HepG2 (cell line): ENCODE measurements at regions not wholly inside any gene's neighbourhood (a gene's known extent, or its start where the extent isn't known, plus 50 kb on each side); places are given as distances from the start of the nearest gene placed in this dataset.
"Not testable (repeated sequence)": the region's sequence is repeated elsewhere in the genome, so short reads cannot be mapped to it uniquely, and the experiment has no call there.

ENCODE experiments used
- ATAC-seq: fragments of 200-7000 bp; cut with Tn5 transposase; 3 replicates; pipeline ENCODE4 v1.9.1; 2020; ENCODE audit warnings: mild to moderate bottlenecking, moderate library complexity
- BruUV-seq: library from RNA; stranded (reverse); fragments of 400-500 nt; replicated peaks from 2 replicates; lab custom pipeline; 2021; lab: Mats Ljungman, UMichigan
- CTCF ChIA-PET: fragments of 300-600 bp; formaldehyde crosslinking; extraction: SDS; loops from one replicate; lab custom pipeline; 2021; ENCODE audit warnings: low total read pairs, inconsistent platforms, low intra/inter-chr PET ratio; lab: Yijun Ruan, JAX
- POLR2A ChIA-PET: fragments of 350-600 bp; sonication (Branson Sonifier 250); formaldehyde crosslinking; loops from one replicate; lab custom pipeline; 2020; ENCODE audit warnings: antibody characterized with exemption, inconsistent platforms; lab: Yijun Ruan, JAX
- DNase-seq: peaks from one replicate; pipeline ENCODE4 v3.0.0-alpha.2; 2015; ENCODE audit warnings: low spot score
- FAIRE-seq: peaks from 3 replicates; lab custom pipeline; 2011; peaks lifted over from hg19 to GRCh38; lab: Jason Lieb, UNC
- H2AFZ ChIP-seq: one replicate; pipeline ENCODE4 v1.6.1; 2011; ENCODE audit warnings: low read length, inconsistent platforms
- H3K27ac ChIP-seq: fragments of 300-600 bp; 3 replicates; pipeline ENCODE4 v1.8.0; 2011; ENCODE audit warnings: mixed run types, mild to moderate bottlenecking, mixed read lengths, low read length, inconsistent platforms; ENCODE audit not compliant: insufficient read depth; ENCODE audit errors: extremely low read length
- H3K27me3 ChIP-seq, 2 experiments: fragments of 200-600 bp in 1 of 2; 2 replicates in 1 of 2; 3 replicates in 1 of 2; pipeline versions ENCODE4 v1.6.0 to v1.8.0; 2011; ENCODE audit warnings: low read length in 2 of 2, mild to moderate bottlenecking in 2 of 2, moderate library complexity in 2 of 2, inconsistent platforms in 1 of 2; ENCODE audit not compliant: insufficient read depth in 2 of 2, control insufficient read depth in 1 of 2
- H3K36me3 ChIP-seq, 2 experiments: fragments of 200-600 bp in 1 of 2; replicated peaks in 1 of 2; 2 replicates in 1 of 2; 3 replicates in 1 of 2; pipeline versions ENCODE4 v1.5.1 to v1.8.0; 2011; ENCODE audit warnings: low read length in 2 of 2, inconsistent platforms in 1 of 2; ENCODE audit not compliant: insufficient read depth in 2 of 2, control insufficient read depth in 1 of 2
- H3K4me1 ChIP-seq: 2 replicates; pipeline ENCODE4 v1.5.1; 2012; ENCODE audit warnings: low read length, inconsistent platforms; ENCODE audit not compliant: insufficient read depth
- H3K4me2 ChIP-seq: 2 replicates; pipeline ENCODE4 v1.6.0; 2011; ENCODE audit warnings: low read depth, low read length, inconsistent platforms
- H3K4me3 ChIP-seq, 3 experiments: fragments of 200-600 bp in 1 of 3; sonication (generic), shearing (Covaris generic) in 1 of 3; replicated peaks in 1 of 3; 2 replicates each; pipeline ENCODE4 v1.5.1; 2011 to 2016; ENCODE audit warnings: low read length in 3 of 3, inconsistent platforms in 2 of 3, low read depth in 2 of 3, mild to moderate bottlenecking in 2 of 3, control low read depth in 1 of 3, mixed read lengths in 1 of 3; ENCODE audit not compliant: insufficient read depth in 1 of 3
- H3K79me2 ChIP-seq: one replicate; pipeline ENCODE4 v1.6.1; 2011; ENCODE audit warnings: low read length, inconsistent platforms; ENCODE audit not compliant: insufficient read depth
- H3K9ac ChIP-seq: 2 replicates; pipeline ENCODE4 v1.6.0; 2011; ENCODE audit warnings: mild to moderate bottlenecking, low read depth, low read length, inconsistent platforms; ENCODE audit not compliant: insufficient read depth
- H3K9me3 ChIP-seq: 2 replicates; pipeline ENCODE4 v1.5.1; 2012; ENCODE audit warnings: mild to moderate bottlenecking, low read length
- H4K20me1 ChIP-seq: 2 replicates; pipeline ENCODE4 v1.6.0; 2011; ENCODE audit warnings: inconsistent platforms, mild to moderate bottlenecking, low read length, moderate library complexity; ENCODE audit not compliant: insufficient read depth
- MAFF ChIP-seq: IDR thresholded peaks from 2 replicates; pipeline ENCODE4 v1.6.1; 2011; ENCODE audit warnings: low read depth, low read length, improper control_type of control experiment
- MAFK ChIP-seq, 2 experiments: IDR thresholded peaks in 1 of 2; conservative IDR thresholded peaks in 1 of 2; 2 replicates each; pipeline ENCODE4 v1.6.1; 2011; ENCODE audit warnings: improper control_type of control experiment in 2 of 2, low read length in 2 of 2
- WGBS: methylation state at CpG from one replicate; pipeline ENCODE4 v1.1.6; 2017; ENCODE audit warnings: low lambda C conversion rate; 5-methylcytosine and 5-hydroxymethylcytosine counted together
- in situ Hi-C: cut with HindIII; loops from 2 replicates; pipeline ENCODE4 v1.10.0; 2017; ENCODE audit warnings: low pct_unique_long_range_greater_than_20kb; ENCODE audit not compliant: extremely low pct_ligation_motif_present
- intact Hi-C: fragments of 100-400 bp; cut with micrococcal nuclease; formaldehyde crosslinking; loops from one replicate; pipeline ENCODE4 v1.10.0; 2022; ENCODE audit not compliant: unreplicated experiment
- TF ChIP-seq, protein P1 (sequence below): sonication (generic); formaldehyde crosslinking; conservative IDR thresholded peaks from 2 replicates; pipeline ENCODE4 v1.8.0; 2022; ENCODE audit warnings: missing genetic modification reagents

DNA sequence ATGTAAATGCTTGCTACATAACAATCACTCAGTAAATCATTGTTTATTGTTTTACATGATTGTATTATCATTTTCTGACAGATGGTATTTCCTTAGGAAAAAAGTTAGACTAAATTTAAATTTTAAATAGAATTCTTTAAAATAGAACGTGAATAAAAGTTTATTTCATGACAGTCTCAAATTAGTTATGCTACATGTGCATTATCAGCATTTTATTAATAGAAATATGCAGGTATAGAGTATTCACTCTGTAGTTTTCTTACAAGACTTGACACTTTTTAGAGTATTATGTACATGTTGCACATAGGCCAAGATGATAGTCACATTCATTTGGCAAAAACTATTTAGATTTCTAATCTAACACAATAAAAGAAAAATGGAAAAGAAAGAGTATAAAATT is 213.3 kb upstream of the SPRY1 start:
- no peak overlapping the region for H3K4me2 ChIP-seq
- ATAC-seq (no peak), DNase-seq (no peak), FAIRE-seq (no peak)
- intact Hi-C loops: no loop called here
- no peaks in the 10 kb centered on the region for H3K36me3 ChIP-seq
- no peaks in the 10 kb centered on the region for H3K4me1 ChIP-seq
- H3K27me3 ChIP-seq: no peaks in the 10 kb centered on the region
- H3K4me3 ChIP-seq: no peak overlapping the region
- no peaks in the 10 kb centered on the region for H3K79me2 ChIP-seq
- no peak overlapping the region for H3K27ac ChIP-seq
- WGBS: 97% methylated on average over 1 of the region's 1 CpG
- no peak overlapping the region for H3K9ac ChIP-seq
- in situ Hi-C loops: no loop called here
- ChIA-PET CTCF (no interaction called here), POLR2A (no interaction called here)
- H4K20me1 ChIP-seq: no peaks in the 10 kb centered on the region
- no TSS peak for BruUV-seq
- TF ChIP-seq MAFK (conservative IDR thresholded peaks at IDR 0.05 in 1 of 2, IDR thresholded peaks at IDR 0.05 in 1 of 2; ENCODE audit: low read length in 2 of 2): peak; percentile 7 to 71; a peak in 2 of 4 replicates
- peak; percentile 46; the same call in 1 of the 2 replicates for TF ChIP-seq MAFF
- TF ChIP-seq, protein P1, sequence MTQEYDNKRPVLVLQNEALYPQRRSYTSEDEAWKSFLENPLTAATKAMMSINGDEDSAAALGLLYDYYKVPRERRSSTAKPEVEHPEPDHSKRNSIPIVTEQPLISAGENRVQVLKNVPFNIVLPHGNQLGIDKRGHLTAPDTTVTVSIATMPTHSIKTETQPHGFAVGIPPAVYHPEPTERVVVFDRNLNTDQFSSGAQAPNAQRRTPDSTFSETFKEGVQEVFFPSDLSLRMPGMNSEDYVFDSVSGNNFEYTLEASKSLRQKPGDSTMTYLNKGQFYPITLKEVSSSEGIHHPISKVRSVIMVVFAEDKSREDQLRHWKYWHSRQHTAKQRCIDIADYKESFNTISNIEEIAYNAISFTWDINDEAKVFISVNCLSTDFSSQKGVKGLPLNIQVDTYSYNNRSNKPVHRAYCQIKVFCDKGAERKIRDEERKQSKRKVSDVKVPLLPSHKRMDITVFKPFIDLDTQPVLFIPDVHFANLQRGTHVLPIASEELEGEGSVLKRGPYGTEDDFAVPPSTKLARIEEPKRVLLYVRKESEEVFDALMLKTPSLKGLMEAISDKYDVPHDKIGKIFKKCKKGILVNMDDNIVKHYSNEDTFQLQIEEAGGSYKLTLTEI (CRISPR knock-in tag): no peak
- no peak overlapping the region for H2AFZ ChIP-seq
- no peaks in the 10 kb centered on the region for H3K9me3 ChIP-seq

DNA sequence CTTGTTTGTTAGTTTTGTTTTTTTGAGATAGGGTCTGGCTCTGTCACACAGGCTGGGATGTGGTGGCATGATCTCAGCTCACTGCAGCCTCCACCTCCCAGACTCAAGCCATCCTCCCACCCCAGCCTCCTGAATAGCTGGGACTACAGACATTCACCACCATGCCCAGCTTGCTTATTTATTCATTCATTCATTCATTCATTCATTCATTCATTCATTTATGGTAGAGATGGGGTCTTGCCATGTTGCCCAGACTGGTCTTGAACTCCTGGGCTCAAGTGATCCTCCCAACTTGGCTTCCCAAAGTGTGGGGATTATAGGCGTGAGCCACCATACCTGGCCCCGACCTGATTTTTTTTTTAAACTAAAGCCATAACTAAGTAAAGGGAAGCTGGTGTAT is 212.8 kb upstream of the SPRY1 start:
- H3K9ac ChIP-seq, H3K4me3 ChIP-seq, CTCF ChIA-PET, H3K4me1 ChIP-seq, in situ Hi-C loops, BruUV-seq, H3K79me2 ChIP-seq, FAIRE-seq, H3K4me2 ChIP-seq, POLR2A ChIA-PET, H3K27me3 ChIP-seq, H3K9me3 ChIP-seq, H3K36me3 ChIP-seq, H2AFZ ChIP-seq, H4K20me1 ChIP-seq, intact Hi-C loops, DNase-seq, H3K27ac ChIP-seq, ATAC-seq: not testable (repeated sequence)
- WGBS: 98% methylated on average over 2 of the region's 2 CpGs
